Keratinocyte (primary cell): ENCODE measurements at regions not wholly inside any gene's neighbourhood (a gene's known extent, or its start where the extent isn't known, plus 50 kb on each side); places are given as distances from the start of the nearest gene placed in this dataset.

Experiments used
- DNase-seq: peaks from one replicate; pipeline ENCODE4 v3.0.0-alpha.2; 2011; ENCODE audit warnings: low read depth, missing footprints, low spot score
- FAIRE-seq: peaks from 2 replicates; lab custom pipeline; 2011; peaks lifted over from hg19 to GRCh38; lab: Jason Lieb, UNC
- H2AFZ ChIP-seq: 2 replicates; pipeline ENCODE4 v1.6.0; 2012; ENCODE audit warnings: low read length, control low read depth, inconsistent platforms; ENCODE audit not compliant: control insufficient read depth
- H3K27ac ChIP-seq: 2 replicates; pipeline ENCODE4 v1.5.1; 2011; ENCODE audit warnings: low read length; ENCODE audit not compliant: control insufficient read depth, insufficient read depth
- H3K27me3 ChIP-seq: 3 replicates; pipeline ENCODE4 v1.6.0; 2011; ENCODE audit warnings: low read length; ENCODE audit not compliant: control insufficient read depth, insufficient read depth; ENCODE audit errors: extremely low read depth
- H3K36me3 ChIP-seq, 2 experiments: 2 replicates in 1 of 2; 3 replicates in 1 of 2; pipeline ENCODE4 v1.5.1; 2011; ENCODE audit warnings: low read length in 2 of 2, mild to moderate bottlenecking in 1 of 2; ENCODE audit not compliant: control insufficient read depth in 2 of 2, insufficient read depth in 2 of 2; ENCODE audit errors: extremely low read depth in 1 of 2
- H3K4me1 ChIP-seq: 3 replicates; pipeline ENCODE4 v1.5.1; 2011; ENCODE audit warnings: low read length; ENCODE audit not compliant: control insufficient read depth, insufficient read depth; ENCODE audit errors: extremely low read depth
- H3K4me2 ChIP-seq: 3 replicates; pipeline ENCODE4 v1.6.0; 2011; ENCODE audit warnings: low read depth, low read length; ENCODE audit not compliant: control insufficient read depth, insufficient read depth; ENCODE audit errors: extremely low read depth
- H3K4me3 ChIP-seq, 3 experiments: fragments of 200-600 bp in 1 of 3; sonication (generic) in 1 of 3; 2 replicates in 2 of 3; 3 replicates in 1 of 3; pipeline ENCODE4 v1.5.1; 2011 to 2016; ENCODE audit warnings: low read length in 3 of 3, mild to moderate bottlenecking in 3 of 3, control low read depth in 2 of 3, inconsistent platforms in 1 of 3, low read depth in 1 of 3, mixed read lengths in 1 of 3, mixed run types in 1 of 3, moderate library complexity in 1 of 3; ENCODE audit not compliant: control insufficient read depth in 2 of 3, insufficient read depth in 2 of 3; ENCODE audit errors: extremely low read depth in 1 of 3
- H3K79me2 ChIP-seq: 2 replicates; pipeline ENCODE4 v1.6.0; 2012; ENCODE audit warnings: low read length; ENCODE audit not compliant: control insufficient read depth, insufficient read depth
- H3K9ac ChIP-seq: 3 replicates; pipeline ENCODE4 v1.6.0; 2011; ENCODE audit warnings: low read length; ENCODE audit not compliant: control insufficient read depth, insufficient read depth; ENCODE audit errors: extremely low read depth
- H3K9me1 ChIP-seq: 3 replicates; pipeline ENCODE4 v1.6.0; 2011; ENCODE audit warnings: low read length; ENCODE audit not compliant: control insufficient read depth, insufficient read depth; ENCODE audit errors: extremely low read depth
- H3K9me3 ChIP-seq: 2 replicates; pipeline ENCODE4 v1.5.1; 2012; ENCODE audit warnings: low read depth, low read length; ENCODE audit not compliant: control insufficient read depth
- H4K20me1 ChIP-seq: 3 replicates; pipeline ENCODE4 v1.6.0; 2011; ENCODE audit warnings: low read length; ENCODE audit not compliant: control insufficient read depth, insufficient read depth; ENCODE audit errors: extremely low read depth
- EZH2 ChIP-seq: IDR thresholded peaks from one replicate; pipeline ENCODE4 v1.6.1; 2012; ENCODE audit warnings: inconsistent platforms, mild to moderate bottlenecking, low read length, moderate library complexity
- dilution Hi-C: fragments of 300-500 bp; cut with MboI; formaldehyde crosslinking; loops from one replicate; pipeline ENCODE4 v1.7.0; 2020; ENCODE audit warnings: low sequenced_read_pairs; ENCODE audit not compliant: extremely low pct_ligation_motif_present
- TF ChIP-seq, protein P1 (sequence below), 3 experiments: IDR thresholded peaks in 1 of 3; conservative IDR thresholded peaks in 1 of 3; optimal IDR thresholded peaks in 1 of 3; 2 replicates in 2 of 3; 3 replicates in 1 of 3; pipeline versions ENCODE3 to v1.5.1; 2011; ENCODE audit warnings: low read length in 3 of 3, mild to moderate bottlenecking in 3 of 3, moderate library complexity in 2 of 3, control low read depth in 1 of 3, inconsistent platforms in 1 of 3; ENCODE audit not compliant: insufficient read depth in 2 of 3; ENCODE audit errors: extremely low read depth in 1 of 3

DNA sequence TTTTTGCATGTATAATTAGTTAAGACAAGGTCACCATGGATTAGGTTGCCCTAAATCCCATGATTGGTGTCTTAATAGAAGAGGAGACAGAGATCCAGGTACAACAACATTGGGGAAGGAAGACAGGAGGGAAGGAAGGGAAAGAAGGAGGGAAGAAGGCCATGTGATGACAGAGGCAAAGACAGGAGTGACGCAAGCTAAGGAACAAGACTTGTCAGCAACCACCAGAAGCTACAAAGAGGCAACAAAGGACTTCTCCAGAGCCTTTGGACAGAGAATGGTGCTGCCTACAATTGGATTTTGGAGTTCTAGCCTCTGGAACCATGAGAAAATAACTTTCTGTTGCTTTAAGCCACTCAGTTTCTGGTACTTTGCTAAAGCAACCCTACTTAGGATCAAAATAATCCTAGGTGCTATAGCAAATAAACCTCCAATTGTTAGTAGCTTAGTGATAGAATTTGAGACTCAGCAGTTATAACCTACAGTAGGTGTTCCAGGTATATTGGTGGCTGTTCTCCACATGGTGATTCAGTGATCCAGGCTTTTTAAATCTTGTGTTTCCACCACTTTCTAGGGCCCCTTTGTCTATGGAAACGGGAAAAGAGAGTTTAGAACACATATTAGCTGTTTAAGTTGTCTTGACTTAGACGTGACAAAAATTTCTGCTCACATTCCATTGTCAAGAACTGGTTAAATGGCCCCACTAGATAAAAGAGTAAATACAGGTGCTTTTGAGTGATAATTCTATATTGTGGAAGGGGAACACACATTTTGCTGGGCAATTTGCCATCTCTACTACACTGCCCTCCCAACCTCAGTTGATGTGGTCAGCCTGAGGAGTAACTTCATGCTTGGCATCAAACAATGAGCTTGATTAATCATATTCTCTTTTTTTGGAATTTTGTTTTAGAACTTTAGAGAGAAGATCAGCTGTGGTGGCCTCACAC, 70.5 kb upstream of the SP4 start:
- no peaks in the 10 kb centered on the region for H3K9me3 ChIP-seq
- H3K27ac ChIP-seq: no peak overlapping the region
- H3K79me2 ChIP-seq: no peaks in the 10 kb centered on the region
- no peak for TF ChIP-seq EZH2
- TF ChIP-seq, protein P1, sequence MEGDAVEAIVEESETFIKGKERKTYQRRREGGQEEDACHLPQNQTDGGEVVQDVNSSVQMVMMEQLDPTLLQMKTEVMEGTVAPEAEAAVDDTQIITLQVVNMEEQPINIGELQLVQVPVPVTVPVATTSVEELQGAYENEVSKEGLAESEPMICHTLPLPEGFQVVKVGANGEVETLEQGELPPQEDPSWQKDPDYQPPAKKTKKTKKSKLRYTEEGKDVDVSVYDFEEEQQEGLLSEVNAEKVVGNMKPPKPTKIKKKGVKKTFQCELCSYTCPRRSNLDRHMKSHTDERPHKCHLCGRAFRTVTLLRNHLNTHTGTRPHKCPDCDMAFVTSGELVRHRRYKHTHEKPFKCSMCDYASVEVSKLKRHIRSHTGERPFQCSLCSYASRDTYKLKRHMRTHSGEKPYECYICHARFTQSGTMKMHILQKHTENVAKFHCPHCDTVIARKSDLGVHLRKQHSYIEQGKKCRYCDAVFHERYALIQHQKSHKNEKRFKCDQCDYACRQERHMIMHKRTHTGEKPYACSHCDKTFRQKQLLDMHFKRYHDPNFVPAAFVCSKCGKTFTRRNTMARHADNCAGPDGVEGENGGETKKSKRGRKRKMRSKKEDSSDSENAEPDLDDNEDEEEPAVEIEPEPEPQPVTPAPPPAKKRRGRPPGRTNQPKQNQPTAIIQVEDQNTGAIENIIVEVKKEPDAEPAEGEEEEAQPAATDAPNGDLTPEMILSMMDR (optimal IDR thresholded peaks at IDR 0.05 in 1 of 3, IDR thresholded peaks at IDR 0.05 in 1 of 3, conservative IDR thresholded peaks at IDR 0.05 in 1 of 3; ENCODE audit: extremely low read depth in 1 of 3, insufficient read depth in 2 of 3, low read length in 3 of 3): no peak
- no peak for FAIRE-seq
- no peaks in the 10 kb centered on the region for H3K9me1 ChIP-seq
- no peaks in the 10 kb centered on the region for H3K27me3 ChIP-seq
- dilution Hi-C loops: no loop called here
- no peak overlapping the region for H3K4me3 ChIP-seq
- no peak overlapping the region for H3K9ac ChIP-seq
- H3K4me2 ChIP-seq: no peak overlapping the region
- H3K4me1 ChIP-seq: no peaks in the 10 kb centered on the region
- DNase-seq: no peak
- no peak overlapping the region for H2AFZ ChIP-seq
- no peaks in the 10 kb centered on the region for H4K20me1 ChIP-seq
- H3K36me3 ChIP-seq: no peaks in the 10 kb centered on the region

DNA sequence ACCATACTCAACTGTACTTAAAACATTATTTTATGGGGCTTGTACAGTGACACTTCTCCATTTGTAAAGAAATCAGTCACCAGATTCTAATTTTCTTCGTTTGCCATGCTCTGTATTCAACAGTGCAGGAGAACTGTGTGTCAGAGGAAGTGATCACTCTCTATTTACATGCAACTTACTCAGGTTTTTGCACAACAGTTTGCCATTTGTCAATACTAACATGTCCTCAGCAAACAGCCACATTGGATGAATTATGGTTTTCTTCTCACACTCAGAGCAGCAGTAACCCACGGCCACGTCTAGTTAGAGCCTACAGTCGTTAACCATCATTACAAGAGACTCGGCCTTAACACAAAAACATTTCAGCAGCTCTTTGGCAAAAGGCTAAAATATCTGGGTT, 69.2 kb upstream of the SP4 start:
- Histone ChIP-seq H3K9me3 (no peaks in the 10 kb centered on the region), H3K27me3 (no peaks in the 10 kb centered on the region), H4K20me1 (no peaks in the 10 kb centered on the region), H2AFZ (no peak overlapping the region), H3K36me3 (no peaks in the 10 kb centered on the region), H3K4me2 (no peak overlapping the region), H3K9ac (no peak overlapping the region), H3K79me2 (no peaks in the 10 kb centered on the region), H3K27ac (no peak overlapping the region), H3K4me3 (no peak overlapping the region), H3K4me1 (no peaks in the 10 kb centered on the region), H3K9me1 (no peaks in the 10 kb centered on the region)
- dilution Hi-C loops: no loop called here
- DNase-seq: no peak
- TF ChIP-seq, protein P1 (optimal IDR thresholded peaks at IDR 0.05 in 1 of 3, IDR thresholded peaks at IDR 0.05 in 1 of 3, conservative IDR thresholded peaks at IDR 0.05 in 1 of 3; ENCODE audit: extremely low read depth in 1 of 3, insufficient read depth in 2 of 3, low read length in 3 of 3): no peak
- TF ChIP-seq EZH2: no peak
- no peak for FAIRE-seq
